Neural cell (in vitro differentiated cells): ENCODE measurements at regions not wholly inside any gene's neighbourhood (a gene's known extent, or its start where the extent isn't known, plus 50 kb on each side); places are given as distances from the start of the nearest gene placed in this dataset.

Experiments
- EP300 ChIP-seq: fragments of 450-650 bp; conservative IDR thresholded peaks from 2 replicates; pipeline ENCODE4 v1.6.1; 2014; ENCODE audit warnings: antibody characterized with exemption, mild to moderate bottlenecking, moderate library complexity; ENCODE audit not compliant: poor library complexity, severe bottlenecking
- EZH2 ChIP-seq: fragments of 200-600, 300-800 bp; shearing (Covaris generic), sonication (generic); IDR thresholded peaks from 2 replicates; pipeline ENCODE4 v1.6.1; 2014; ENCODE audit warnings: antibody characterized with exemption, low read length, borderline replicate concordance, mild to moderate bottlenecking; ENCODE audit not compliant: insufficient read depth, poor library complexity, severe bottlenecking
- MXI1 ChIP-seq: fragments of 450-650 bp; conservative IDR thresholded peaks from 2 replicates; pipeline ENCODE4 v1.6.1; 2014; ENCODE audit warnings: antibody characterized with exemption, mild to moderate bottlenecking; ENCODE audit not compliant: poor library complexity, severe bottlenecking
- POLR2AphosphoS5 ChIP-seq: IDR thresholded peaks from 2 replicates; pipeline ENCODE4 v1.6.1; 2012
- SMC3 ChIP-seq: fragments of 450-650 bp; conservative IDR thresholded peaks from 2 replicates; pipeline ENCODE4 v1.6.1; 2014; ENCODE audit warnings: antibody characterized with exemption, mild to moderate bottlenecking, moderate library complexity; ENCODE audit not compliant: poor library complexity
- TF ChIP-seq, protein P1 (sequence below): fragments of 450-650 bp; IDR thresholded peaks from 2 replicates; pipeline ENCODE4 v1.5.1; 2014; ENCODE audit warnings: antibody characterized with exemption, mild to moderate bottlenecking, moderate library complexity; ENCODE audit not compliant: poor library complexity, severe bottlenecking
- TF ChIP-seq, protein P2 (sequence below): IDR thresholded peaks from 2 replicates; pipeline ENCODE4 v1.6.1; 2012; ENCODE audit warnings: borderline replicate concordance

DNA sequence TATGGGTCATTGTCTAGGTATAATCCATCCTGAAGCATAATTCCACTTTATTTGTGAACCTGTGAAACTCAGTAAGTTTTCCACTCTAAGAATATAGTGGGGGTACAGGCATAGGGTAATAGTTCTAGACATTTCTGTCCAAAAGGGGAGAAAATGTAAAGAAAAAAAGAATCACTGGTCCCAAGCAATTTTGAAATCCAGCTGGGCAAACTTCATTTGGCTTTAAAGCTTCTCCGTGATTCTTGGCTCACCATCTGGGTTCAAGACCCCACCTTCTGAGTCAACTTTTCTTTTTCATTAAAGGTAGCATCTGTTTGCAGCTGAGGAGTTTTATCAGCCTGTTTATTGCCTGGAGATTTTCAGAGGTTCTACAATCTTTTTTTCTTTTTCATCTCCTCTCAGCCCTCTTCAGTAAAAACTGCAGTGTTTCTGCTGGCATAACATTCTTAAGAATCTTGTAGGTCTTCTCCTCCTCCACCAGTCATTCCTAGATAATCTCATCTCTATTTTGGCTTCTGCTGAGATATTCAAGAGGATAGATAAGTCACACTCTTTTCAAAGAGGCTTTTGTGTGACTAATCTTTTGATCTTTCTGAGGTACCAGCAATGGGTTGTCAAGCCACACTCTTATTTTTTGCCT is 126.1 kb upstream of the PITX1 start:
- TF ChIP-seq, protein P1, sequence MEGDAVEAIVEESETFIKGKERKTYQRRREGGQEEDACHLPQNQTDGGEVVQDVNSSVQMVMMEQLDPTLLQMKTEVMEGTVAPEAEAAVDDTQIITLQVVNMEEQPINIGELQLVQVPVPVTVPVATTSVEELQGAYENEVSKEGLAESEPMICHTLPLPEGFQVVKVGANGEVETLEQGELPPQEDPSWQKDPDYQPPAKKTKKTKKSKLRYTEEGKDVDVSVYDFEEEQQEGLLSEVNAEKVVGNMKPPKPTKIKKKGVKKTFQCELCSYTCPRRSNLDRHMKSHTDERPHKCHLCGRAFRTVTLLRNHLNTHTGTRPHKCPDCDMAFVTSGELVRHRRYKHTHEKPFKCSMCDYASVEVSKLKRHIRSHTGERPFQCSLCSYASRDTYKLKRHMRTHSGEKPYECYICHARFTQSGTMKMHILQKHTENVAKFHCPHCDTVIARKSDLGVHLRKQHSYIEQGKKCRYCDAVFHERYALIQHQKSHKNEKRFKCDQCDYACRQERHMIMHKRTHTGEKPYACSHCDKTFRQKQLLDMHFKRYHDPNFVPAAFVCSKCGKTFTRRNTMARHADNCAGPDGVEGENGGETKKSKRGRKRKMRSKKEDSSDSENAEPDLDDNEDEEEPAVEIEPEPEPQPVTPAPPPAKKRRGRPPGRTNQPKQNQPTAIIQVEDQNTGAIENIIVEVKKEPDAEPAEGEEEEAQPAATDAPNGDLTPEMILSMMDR = no peak
- no peak for TF ChIP-seq EZH2
- TF ChIP-seq POLR2AphosphoS5 = no peak
- no peak for TF ChIP-seq SMC3
- TF ChIP-seq MXI1 = no peak
- TF ChIP-seq, protein P2, sequence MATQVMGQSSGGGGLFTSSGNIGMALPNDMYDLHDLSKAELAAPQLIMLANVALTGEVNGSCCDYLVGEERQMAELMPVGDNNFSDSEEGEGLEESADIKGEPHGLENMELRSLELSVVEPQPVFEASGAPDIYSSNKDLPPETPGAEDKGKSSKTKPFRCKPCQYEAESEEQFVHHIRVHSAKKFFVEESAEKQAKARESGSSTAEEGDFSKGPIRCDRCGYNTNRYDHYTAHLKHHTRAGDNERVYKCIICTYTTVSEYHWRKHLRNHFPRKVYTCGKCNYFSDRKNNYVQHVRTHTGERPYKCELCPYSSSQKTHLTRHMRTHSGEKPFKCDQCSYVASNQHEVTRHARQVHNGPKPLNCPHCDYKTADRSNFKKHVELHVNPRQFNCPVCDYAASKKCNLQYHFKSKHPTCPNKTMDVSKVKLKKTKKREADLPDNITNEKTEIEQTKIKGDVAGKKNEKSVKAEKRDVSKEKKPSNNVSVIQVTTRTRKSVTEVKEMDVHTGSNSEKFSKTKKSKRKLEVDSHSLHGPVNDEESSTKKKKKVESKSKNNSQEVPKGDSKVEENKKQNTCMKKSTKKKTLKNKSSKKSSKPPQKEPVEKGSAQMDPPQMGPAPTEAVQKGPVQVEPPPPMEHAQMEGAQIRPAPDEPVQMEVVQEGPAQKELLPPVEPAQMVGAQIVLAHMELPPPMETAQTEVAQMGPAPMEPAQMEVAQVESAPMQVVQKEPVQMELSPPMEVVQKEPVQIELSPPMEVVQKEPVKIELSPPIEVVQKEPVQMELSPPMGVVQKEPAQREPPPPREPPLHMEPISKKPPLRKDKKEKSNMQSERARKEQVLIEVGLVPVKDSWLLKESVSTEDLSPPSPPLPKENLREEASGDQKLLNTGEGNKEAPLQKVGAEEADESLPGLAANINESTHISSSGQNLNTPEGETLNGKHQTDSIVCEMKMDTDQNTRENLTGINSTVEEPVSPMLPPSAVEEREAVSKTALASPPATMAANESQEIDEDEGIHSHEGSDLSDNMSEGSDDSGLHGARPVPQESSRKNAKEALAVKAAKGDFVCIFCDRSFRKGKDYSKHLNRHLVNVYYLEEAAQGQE = no peak
- TF ChIP-seq EP300 = no peak
